PC-3 (cell line): ENCODE measurements at regions not wholly inside any gene's neighbourhood (a gene's known extent, or its start where the extent isn't known, plus 50 kb on each side); places are given as distances from the start of the nearest gene placed in this dataset.

Experiments used
- ATAC-seq: fragments of 200-7000 bp; cut with Tn5 transposase; 2 replicates; pipeline ENCODE4 v1.9.1; 2020; ENCODE audit warnings: mild to moderate bottlenecking, moderate library complexity
- BruUV-seq: library from RNA; stranded (reverse); fragments of 400-500 nt; replicated peaks from 2 replicates; lab custom pipeline; 2021; lab: Mats Ljungman, UMichigan
- CTCF ChIA-PET: fragments of 300-600 bp; sonication (Branson Sonifier 250); formaldehyde crosslinking; loops from one replicate; lab custom pipeline; 2022; ENCODE audit warnings: antibody characterized with exemption; lab: Charles Lee
- POLR2A ChIA-PET: fragments of 300-600 bp; sonication (Branson Sonifier 250); formaldehyde crosslinking; loops from one replicate; lab custom pipeline; 2022; ENCODE audit warnings: antibody characterized with exemption; ENCODE audit not compliant: unreplicated experiment; lab: Charles Lee
- DNase-seq: peaks from one replicate; pipeline ENCODE4 v3.0.0-alpha.2; 2015
- H2AFZ ChIP-seq: fragments of 300-600 bp; sonication (generic); 2 replicates; pipeline ENCODE4 v1.6.0; 2016; ENCODE audit warnings: antibody characterized with exemption, low read length
- H3F3A ChIP-seq: fragments of 300-600 bp; sonication (generic); one replicate; pipeline ENCODE4 v1.6.0; 2017; ENCODE audit warnings: antibody characterized with exemption, low read length, control low read depth, mild to moderate bottlenecking; ENCODE audit not compliant: unreplicated experiment
- H3K27ac ChIP-seq: fragments of 300-600 bp; sonication (generic); 2 replicates; pipeline ENCODE4 v1.5.1; 2016; ENCODE audit warnings: mild to moderate bottlenecking, low read length
- H3K27me3 ChIP-seq: fragments of 300-600 bp; sonication (generic); 2 replicates; pipeline ENCODE4 v1.6.1; 2016; ENCODE audit warnings: low read length, mixed read lengths
- H3K36me3 ChIP-seq: fragments of 300-600 bp; sonication (generic); 2 replicates; pipeline ENCODE4 v1.6.1; 2016; ENCODE audit warnings: low read depth, mixed run types, low read length, mixed read lengths
- H3K4me1 ChIP-seq: fragments of 300-600 bp; sonication (generic); 2 replicates; pipeline ENCODE4 v1.5.1; 2016; ENCODE audit warnings: low read length; ENCODE audit not compliant: insufficient read depth
- H3K4me2 ChIP-seq: fragments of 300-600 bp; sonication (generic); 2 replicates; pipeline ENCODE4 v1.6.0; 2016; ENCODE audit warnings: low read length
- H3K4me3 ChIP-seq: fragments of 300-600 bp; sonication (generic); 2 replicates; pipeline ENCODE4 v1.5.1; 2016; ENCODE audit warnings: mild to moderate bottlenecking, low read length, mixed read lengths
- H3K79me2 ChIP-seq: fragments of 300-600 bp; sonication (generic); 2 replicates; pipeline ENCODE4 v1.6.1; 2017; ENCODE audit warnings: low read length, mixed read lengths
- H3K9ac ChIP-seq: fragments of 300-600 bp; sonication (generic); 2 replicates; pipeline ENCODE4 v1.6.0; 2016; ENCODE audit warnings: mild to moderate bottlenecking, low read length
- H3K9me2 ChIP-seq: fragments of 300-600 bp; sonication (generic); replicated peaks from 2 replicates; pipeline ENCODE4 v1.6.1; 2016; ENCODE audit warnings: mixed run types, low read length, mixed read lengths
- H3K9me3 ChIP-seq: fragments of 300-600 bp; sonication (generic); 2 replicates; pipeline ENCODE4 v1.6.1; 2016; ENCODE audit warnings: low read length, mixed read lengths
- H4K20me1 ChIP-seq: fragments of 300-600 bp; sonication (generic); 2 replicates; pipeline ENCODE4 v1.6.1; 2016; ENCODE audit warnings: low read length, mixed read lengths
- EZH2 ChIP-seq: fragments of 300-600 bp; sonication (generic); IDR thresholded peaks from one replicate; pipeline ENCODE4 v1.6.1; 2017; ENCODE audit warnings: antibody characterized with exemption, mild to moderate bottlenecking, low read length; ENCODE audit not compliant: unreplicated experiment
- EZH2phosphoT487 ChIP-seq: fragments of 300-600 bp; sonication (generic); IDR thresholded peaks from 2 replicates; pipeline ENCODE4 v1.6.1; 2018; ENCODE audit warnings: mild to moderate bottlenecking, antibody characterized with exemption, low read length, borderline replicate concordance
- intact Hi-C: fragments of 100-400 bp; cut with micrococcal nuclease; formaldehyde crosslinking; loops from 2 replicates; pipeline ENCODE4 v1.9.0; 2023
- TF ChIP-seq, protein P1 (sequence below): fragments of 300-600 bp; sonication (generic); conservative IDR thresholded peaks from 2 replicates; pipeline ENCODE4 v1.5.1; 2017; ENCODE audit warnings: antibody characterized with exemption, low read depth, mild to moderate bottlenecking, low read length

DNA sequence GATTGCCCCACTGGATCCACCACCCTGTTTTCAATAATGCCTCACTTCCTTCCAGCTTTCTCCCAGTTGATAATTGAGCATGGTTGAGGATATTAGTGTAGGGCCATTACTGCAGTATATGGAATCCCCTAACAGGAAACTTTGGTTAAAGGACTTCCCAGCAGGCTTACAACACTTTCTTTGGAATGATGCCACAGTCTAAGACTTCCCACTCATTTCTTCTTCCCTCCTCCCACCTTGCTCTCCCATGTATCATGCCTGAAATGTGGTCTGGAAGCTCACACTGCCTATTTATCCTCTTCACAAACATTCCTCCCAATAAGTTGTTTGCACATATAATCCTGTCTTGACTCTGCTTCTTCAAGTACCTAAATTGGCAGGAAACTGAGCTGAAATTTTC, 863.3 kb downstream of the CENPC start:
- BruUV-seq = no TSS peak
- H3K36me3 ChIP-seq = no peaks in the 10 kb centered on the region
- no peak overlapping the region for H3K9ac ChIP-seq
- DNase-seq (no peak), ATAC-seq (no peak)
- H3K9me2 ChIP-seq = no peaks in the 10 kb centered on the region
- POLR2A ChIA-PET = no interaction called here
- no peak overlapping the region for H3K27ac ChIP-seq
- intact Hi-C loops = no loop called here
- no peaks in the 10 kb centered on the region for H3F3A ChIP-seq
- TF ChIP-seq EZH2 (no peak), EZH2phosphoT487 (no peak)
- TF ChIP-seq, protein P1, sequence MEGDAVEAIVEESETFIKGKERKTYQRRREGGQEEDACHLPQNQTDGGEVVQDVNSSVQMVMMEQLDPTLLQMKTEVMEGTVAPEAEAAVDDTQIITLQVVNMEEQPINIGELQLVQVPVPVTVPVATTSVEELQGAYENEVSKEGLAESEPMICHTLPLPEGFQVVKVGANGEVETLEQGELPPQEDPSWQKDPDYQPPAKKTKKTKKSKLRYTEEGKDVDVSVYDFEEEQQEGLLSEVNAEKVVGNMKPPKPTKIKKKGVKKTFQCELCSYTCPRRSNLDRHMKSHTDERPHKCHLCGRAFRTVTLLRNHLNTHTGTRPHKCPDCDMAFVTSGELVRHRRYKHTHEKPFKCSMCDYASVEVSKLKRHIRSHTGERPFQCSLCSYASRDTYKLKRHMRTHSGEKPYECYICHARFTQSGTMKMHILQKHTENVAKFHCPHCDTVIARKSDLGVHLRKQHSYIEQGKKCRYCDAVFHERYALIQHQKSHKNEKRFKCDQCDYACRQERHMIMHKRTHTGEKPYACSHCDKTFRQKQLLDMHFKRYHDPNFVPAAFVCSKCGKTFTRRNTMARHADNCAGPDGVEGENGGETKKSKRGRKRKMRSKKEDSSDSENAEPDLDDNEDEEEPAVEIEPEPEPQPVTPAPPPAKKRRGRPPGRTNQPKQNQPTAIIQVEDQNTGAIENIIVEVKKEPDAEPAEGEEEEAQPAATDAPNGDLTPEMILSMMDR = no peak
- H3K4me3 ChIP-seq = no peak overlapping the region
- no peaks in the 10 kb centered on the region for H3K79me2 ChIP-seq
- H3K9me3 ChIP-seq = no peaks in the 10 kb centered on the region
- CTCF ChIA-PET = no interaction called here
- H2AFZ ChIP-seq = no peak overlapping the region
- H4K20me1 ChIP-seq = no peaks in the 10 kb centered on the region
- H3K27me3 ChIP-seq = no peaks in the 10 kb centered on the region
- no peaks in the 10 kb centered on the region for H3K4me1 ChIP-seq
- no peak overlapping the region for H3K4me2 ChIP-seq

DNA sequence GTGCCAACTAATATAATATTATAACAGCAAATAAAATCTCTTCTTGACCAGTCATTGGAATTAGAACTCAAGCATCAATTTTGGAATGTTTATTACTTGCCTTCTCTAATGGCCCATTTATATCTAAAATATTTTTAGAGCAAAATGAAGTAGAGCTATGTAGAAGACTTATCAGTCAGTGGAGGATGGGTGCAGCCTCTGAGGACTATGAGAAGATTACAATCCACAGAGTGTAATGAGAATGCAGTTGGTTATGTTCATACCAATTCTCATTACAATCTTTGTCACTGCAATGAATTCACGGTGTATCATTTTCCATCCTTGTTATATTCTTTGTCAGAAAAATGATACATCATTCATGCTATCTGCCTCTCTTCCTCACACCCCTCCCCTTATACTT, 878.1 kb downstream of the CENPC start:
- Histone ChIP-seq H4K20me1 (no peaks in the 10 kb centered on the region), H3K9ac (no peak overlapping the region), H3K4me1 (no peaks in the 10 kb centered on the region), H3F3A (no peaks in the 10 kb centered on the region), H3K4me3 (no peak overlapping the region), H3K79me2 (no peaks in the 10 kb centered on the region), H3K27me3 (no peaks in the 10 kb centered on the region), H2AFZ (no peak overlapping the region), H3K4me2 (no peak overlapping the region), H3K9me3 (no peaks in the 10 kb centered on the region), H3K9me2 (no peaks in the 10 kb centered on the region), H3K27ac (no peak overlapping the region), H3K36me3 (no peaks in the 10 kb centered on the region)
- CTCF ChIA-PET = no interaction called here
- intact Hi-C loops = no loop called here
- no TSS peak for BruUV-seq
- no peak for ATAC-seq
- TF ChIP-seq EZH2phosphoT487 = no peak
- TF ChIP-seq, protein P1 = no peak
- no peak for TF ChIP-seq EZH2
- POLR2A ChIA-PET = no interaction called here
- no peak for DNase-seq

DNA sequence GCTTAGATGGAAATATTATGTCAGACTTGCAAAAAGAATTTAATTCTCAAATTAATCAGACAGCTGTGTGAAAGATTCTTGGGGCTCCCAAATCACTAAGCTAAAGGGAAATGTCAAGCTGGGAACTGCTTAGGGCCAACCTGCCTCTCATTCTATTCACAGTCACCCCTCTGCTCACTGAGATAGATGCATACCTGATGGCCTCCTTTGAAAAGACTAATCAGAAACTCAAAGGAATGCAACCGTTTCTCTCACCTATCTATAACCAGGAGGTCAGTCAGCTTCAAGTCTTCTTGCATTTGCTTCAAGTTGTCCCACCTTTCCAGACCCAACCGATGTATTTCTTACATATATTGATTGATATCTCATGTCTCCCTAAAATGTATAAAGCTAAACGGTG, 882.7 kb downstream of the CENPC start:
- H3K27me3 ChIP-seq = no peaks in the 10 kb centered on the region
- intact Hi-C loops = no loop called here
- H3K4me3 ChIP-seq = no peak overlapping the region
- H3K4me1 ChIP-seq = no peaks in the 10 kb centered on the region
- H3K9me2 ChIP-seq = no peaks in the 10 kb centered on the region
- DNase-seq = no peak
- H3K4me2 ChIP-seq = no peak overlapping the region
- H2AFZ ChIP-seq = no peak overlapping the region
- BruUV-seq = no TSS peak
- TF ChIP-seq EZH2phosphoT487 = no peak
- TF ChIP-seq, protein P1 = no peak
- no peak for TF ChIP-seq EZH2
- ChIA-PET CTCF (no interaction called here), POLR2A (no interaction called here)
- ATAC-seq = no peak
- H3K36me3 ChIP-seq = no peaks in the 10 kb centered on the region
- no peaks in the 10 kb centered on the region for H3K9me3 ChIP-seq
- no peaks in the 10 kb centered on the region for H3K79me2 ChIP-seq
- H3F3A ChIP-seq = no peaks in the 10 kb centered on the region
- H4K20me1 ChIP-seq = no peaks in the 10 kb centered on the region
- H3K9ac ChIP-seq = no peak overlapping the region
- H3K27ac ChIP-seq = no peak overlapping the region
